Neural progenitor cell (in vitro differentiated cells): ENCODE measurements at regions not wholly inside any gene's neighbourhood (a gene's known extent, or its start where the extent isn't known, plus 50 kb on each side); places are given as distances from the start of the nearest gene placed in this dataset.

ENCODE experiments used
- EZH2 ChIP-seq: fragments of 200-600 bp; sonication (generic); IDR thresholded peaks from 2 replicates; pipeline ENCODE4 v1.6.1; 2017; ENCODE audit warnings: antibody characterized with exemption, mild to moderate bottlenecking, moderate library complexity
- EZH2phosphoT487 ChIP-seq: fragments of 200-600 bp; sonication (generic); IDR thresholded peaks from 2 replicates; pipeline ENCODE4 v1.6.1; 2017; ENCODE audit warnings: antibody characterized with exemption
- TF ChIP-seq, protein P1 (sequence below): fragments of 200-600 bp; sonication (generic); IDR thresholded peaks from 2 replicates; pipeline ENCODE4 v1.5.1; 2017; ENCODE audit warnings: antibody characterized with exemption, mild to moderate bottlenecking

DNA sequence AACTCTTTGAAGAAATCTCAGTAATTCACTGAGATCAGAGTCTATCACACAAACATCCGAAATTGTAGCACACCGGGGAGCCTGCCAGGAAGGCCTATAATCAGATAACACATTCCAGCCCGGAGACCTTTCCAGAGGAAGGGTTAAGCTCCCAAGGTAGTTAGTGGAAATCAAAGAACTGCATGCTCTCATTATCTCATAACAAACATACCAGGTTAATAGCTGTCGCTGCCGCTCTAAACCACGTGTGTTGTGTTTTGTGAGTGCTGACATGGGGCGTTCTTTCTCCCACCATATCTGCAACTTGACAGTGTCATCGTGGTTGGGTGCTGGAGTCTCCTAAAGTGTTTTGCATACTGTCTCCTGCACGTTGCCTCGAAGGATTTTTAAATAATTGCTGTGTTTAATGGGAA is 120.7 kb upstream of the CARD11 start:
- TF ChIP-seq, protein P1, sequence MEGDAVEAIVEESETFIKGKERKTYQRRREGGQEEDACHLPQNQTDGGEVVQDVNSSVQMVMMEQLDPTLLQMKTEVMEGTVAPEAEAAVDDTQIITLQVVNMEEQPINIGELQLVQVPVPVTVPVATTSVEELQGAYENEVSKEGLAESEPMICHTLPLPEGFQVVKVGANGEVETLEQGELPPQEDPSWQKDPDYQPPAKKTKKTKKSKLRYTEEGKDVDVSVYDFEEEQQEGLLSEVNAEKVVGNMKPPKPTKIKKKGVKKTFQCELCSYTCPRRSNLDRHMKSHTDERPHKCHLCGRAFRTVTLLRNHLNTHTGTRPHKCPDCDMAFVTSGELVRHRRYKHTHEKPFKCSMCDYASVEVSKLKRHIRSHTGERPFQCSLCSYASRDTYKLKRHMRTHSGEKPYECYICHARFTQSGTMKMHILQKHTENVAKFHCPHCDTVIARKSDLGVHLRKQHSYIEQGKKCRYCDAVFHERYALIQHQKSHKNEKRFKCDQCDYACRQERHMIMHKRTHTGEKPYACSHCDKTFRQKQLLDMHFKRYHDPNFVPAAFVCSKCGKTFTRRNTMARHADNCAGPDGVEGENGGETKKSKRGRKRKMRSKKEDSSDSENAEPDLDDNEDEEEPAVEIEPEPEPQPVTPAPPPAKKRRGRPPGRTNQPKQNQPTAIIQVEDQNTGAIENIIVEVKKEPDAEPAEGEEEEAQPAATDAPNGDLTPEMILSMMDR: no peak
- TF ChIP-seq EZH2 (no peak), EZH2phosphoT487 (no peak)
